ENCODE measurements at regions not wholly inside any gene's neighbourhood (a gene's known extent, or its start where the extent isn't known, plus 50 kb on each side); places are given as distances from the start of the nearest gene placed in this dataset.

DNA sequence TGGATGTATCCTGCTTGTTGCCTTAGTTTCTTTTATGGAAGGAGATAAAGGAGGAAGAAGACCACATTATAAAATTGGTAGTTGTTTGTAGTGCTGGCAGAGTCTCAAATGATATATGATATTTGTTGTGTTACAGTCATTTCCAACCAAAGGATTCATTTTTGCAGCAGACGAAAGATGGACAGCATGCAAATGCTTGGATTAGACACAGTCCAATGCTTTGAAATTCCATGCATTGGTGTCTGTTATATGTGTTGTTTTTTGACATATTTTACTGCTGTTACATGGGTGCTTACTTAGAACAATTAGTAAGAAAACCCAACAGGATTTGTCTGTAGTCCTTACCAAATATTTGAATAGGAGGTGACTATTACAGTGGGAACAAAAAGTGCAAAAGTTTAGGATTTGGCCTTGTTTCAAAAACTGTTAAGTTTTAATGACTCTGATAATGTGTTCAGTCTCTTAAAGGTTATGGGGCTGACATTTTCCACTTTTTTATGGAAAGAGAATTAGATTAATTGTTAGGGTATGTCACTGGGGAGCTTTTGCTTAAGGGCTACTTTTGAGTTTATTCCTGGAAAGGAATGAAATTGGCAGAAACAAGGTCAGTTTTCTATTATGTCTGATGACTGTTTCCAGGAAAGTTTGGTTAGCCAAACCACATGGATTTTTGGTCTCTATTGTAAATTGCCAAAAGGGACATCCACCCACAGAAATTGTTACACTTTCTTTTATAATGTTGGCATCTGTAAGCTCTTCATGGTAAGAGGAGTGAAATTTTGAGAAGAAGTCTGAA lies 229.4 kb upstream of the MMADHC start:
- peaks cover 6% of the 10 kb centered on the region for H3K4me1 Mint-ChIP-seq (ENCODE audit: low read depth)
- H3K9me3 Mint-ChIP-seq (ENCODE audit: low read depth) = peaks cover 4% of the 10 kb centered on the region
- DNase-seq (ENCODE audit: low spot score, unreplicated experiment) = no peak
- H3K27me3 Mint-ChIP-seq = no peaks in the 10 kb centered on the region
- TF ChIP-seq, protein P1, sequence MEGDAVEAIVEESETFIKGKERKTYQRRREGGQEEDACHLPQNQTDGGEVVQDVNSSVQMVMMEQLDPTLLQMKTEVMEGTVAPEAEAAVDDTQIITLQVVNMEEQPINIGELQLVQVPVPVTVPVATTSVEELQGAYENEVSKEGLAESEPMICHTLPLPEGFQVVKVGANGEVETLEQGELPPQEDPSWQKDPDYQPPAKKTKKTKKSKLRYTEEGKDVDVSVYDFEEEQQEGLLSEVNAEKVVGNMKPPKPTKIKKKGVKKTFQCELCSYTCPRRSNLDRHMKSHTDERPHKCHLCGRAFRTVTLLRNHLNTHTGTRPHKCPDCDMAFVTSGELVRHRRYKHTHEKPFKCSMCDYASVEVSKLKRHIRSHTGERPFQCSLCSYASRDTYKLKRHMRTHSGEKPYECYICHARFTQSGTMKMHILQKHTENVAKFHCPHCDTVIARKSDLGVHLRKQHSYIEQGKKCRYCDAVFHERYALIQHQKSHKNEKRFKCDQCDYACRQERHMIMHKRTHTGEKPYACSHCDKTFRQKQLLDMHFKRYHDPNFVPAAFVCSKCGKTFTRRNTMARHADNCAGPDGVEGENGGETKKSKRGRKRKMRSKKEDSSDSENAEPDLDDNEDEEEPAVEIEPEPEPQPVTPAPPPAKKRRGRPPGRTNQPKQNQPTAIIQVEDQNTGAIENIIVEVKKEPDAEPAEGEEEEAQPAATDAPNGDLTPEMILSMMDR (IDR thresholded peaks at IDR 0.05; ENCODE audit: unreplicated experiment) = no peak
- H3K36me3 Mint-ChIP-seq (ENCODE audit: insufficient read depth) = no peaks in the 10 kb centered on the region
- no peak overlapping the region for H3K27ac Mint-ChIP-seq
- H3K4me3 Mint-ChIP-seq (ENCODE audit: low read depth) = no peak overlapping the region

DNA sequence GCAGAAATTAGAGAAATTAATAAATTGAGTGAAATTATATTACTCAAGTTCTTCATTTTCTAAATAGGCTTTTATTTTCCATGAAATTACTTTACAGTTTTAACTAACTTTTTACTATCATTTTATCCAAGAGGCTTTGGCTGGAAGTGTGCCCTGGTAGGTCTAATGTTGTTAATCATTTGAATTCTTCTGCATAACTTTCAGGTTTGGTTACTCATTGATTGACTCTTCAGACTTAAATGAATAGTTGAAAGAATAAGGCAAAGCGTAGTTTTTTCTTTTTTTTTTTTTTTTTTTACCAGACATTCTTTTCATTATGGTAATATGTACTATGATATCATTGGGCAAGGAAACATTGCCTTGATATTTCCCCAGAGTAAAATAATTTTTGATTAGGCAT lies 228.4 kb upstream of the MMADHC start:
- Mint-ChIP-seq H3K27ac (no peak overlapping the region), H3K27me3 (no peaks in the 10 kb centered on the region), H3K4me1 (ENCODE audit: low read depth) (peaks cover 6% of the 10 kb centered on the region), H3K9me3 (ENCODE audit: low read depth) (peaks cover 8% of the 10 kb centered on the region), H3K4me3 (ENCODE audit: low read depth) (no peak overlapping the region), H3K36me3 (ENCODE audit: insufficient read depth) (no peaks in the 10 kb centered on the region)
- TF ChIP-seq, protein P1 (IDR thresholded peaks at IDR 0.05; ENCODE audit: unreplicated experiment) = no peak
- DNase-seq (ENCODE audit: low spot score, unreplicated experiment) = no peak

DNA sequence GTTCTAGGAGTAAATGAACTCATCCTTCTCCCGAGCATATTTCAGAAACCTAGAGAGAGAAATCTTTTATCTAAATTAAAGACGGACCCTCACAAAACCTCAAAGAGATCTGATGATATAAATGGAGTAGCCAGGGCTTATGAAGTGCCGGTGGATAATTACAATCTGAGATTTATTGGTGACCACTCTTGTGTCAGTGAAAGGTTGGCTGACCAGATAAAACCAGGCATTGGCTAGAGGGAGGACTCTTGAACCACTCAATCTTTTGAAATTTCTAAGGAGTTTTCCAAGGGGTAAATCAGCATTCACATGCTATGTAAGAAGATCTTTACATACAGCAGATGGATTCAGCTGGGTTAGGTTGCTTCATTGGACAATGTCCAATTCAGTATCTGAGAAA lies 227.3 kb upstream of the MMADHC start:
- Mint-ChIP-seq H3K36me3 (ENCODE audit: insufficient read depth) (no peaks in the 10 kb centered on the region), H3K27ac (no peak overlapping the region), H3K4me1 (ENCODE audit: low read depth) (peaks cover 6% of the 10 kb centered on the region), H3K4me3 (ENCODE audit: low read depth) (no peak overlapping the region), H3K27me3 (no peaks in the 10 kb centered on the region), H3K9me3 (ENCODE audit: low read depth) (peaks cover 8% of the 10 kb centered on the region)
- no peak for DNase-seq (ENCODE audit: low spot score, unreplicated experiment)
- TF ChIP-seq, protein P1 (IDR thresholded peaks at IDR 0.05; ENCODE audit: unreplicated experiment) = no peak

DNA sequence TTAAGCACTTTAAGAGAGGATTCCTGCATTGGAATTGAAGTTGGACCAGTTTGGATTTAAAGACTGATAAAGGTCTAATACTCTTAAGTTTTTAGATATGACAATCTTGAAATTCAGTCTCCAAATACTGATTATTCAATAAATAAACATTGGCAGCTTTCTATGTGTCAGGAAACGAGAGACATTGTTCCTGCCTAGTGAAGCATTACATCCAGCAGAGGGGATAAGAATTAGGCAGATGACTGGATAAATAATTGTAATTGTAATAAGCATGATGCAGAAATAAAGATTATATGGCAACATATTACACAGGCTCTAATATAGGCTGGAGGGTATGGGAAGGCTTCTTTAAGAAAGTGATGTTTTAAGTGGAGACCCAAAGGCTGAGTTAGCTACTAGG lies 226.5 kb upstream of the MMADHC start:
- H3K4me1 Mint-ChIP-seq (ENCODE audit: low read depth) = no peaks in the 10 kb centered on the region
- no peak overlapping the region for H3K4me3 Mint-ChIP-seq (ENCODE audit: low read depth)
- DNase-seq (ENCODE audit: low spot score, unreplicated experiment) = no peak
- H3K27me3 Mint-ChIP-seq = no peaks in the 10 kb centered on the region
- no peaks in the 10 kb centered on the region for H3K36me3 Mint-ChIP-seq (ENCODE audit: insufficient read depth)
- no peak overlapping the region for H3K27ac Mint-ChIP-seq
- TF ChIP-seq, protein P1 (IDR thresholded peaks at IDR 0.05; ENCODE audit: unreplicated experiment) = no peak
- peaks cover 8% of the 10 kb centered on the region for H3K9me3 Mint-ChIP-seq (ENCODE audit: low read depth)

DNA sequence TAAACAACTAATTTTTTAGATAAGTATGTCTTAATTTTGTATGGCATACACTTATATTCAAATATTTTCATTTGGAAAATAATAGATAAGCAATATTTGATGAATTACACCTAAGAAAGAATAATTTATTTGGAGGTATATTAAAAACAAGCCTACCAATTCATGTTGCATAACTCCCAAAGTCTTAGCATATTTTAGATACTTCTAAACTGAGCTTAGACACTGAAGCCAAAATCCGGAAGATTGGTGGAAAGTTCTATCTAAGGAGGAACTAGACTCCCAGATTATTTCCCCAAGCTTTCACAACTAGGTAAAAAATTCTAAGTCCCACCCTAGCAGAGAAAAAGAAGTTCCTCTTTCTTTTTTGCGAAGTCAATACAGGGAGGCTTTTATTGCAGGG lies 221.0 kb upstream of the MMADHC start:
- Mint-ChIP-seq H3K27ac (no peak overlapping the region), H3K4me1 (ENCODE audit: low read depth) (no peaks in the 10 kb centered on the region), H3K36me3 (ENCODE audit: insufficient read depth) (no peaks in the 10 kb centered on the region), H3K27me3 (no peaks in the 10 kb centered on the region), H3K4me3 (ENCODE audit: low read depth) (no peak overlapping the region), H3K9me3 (ENCODE audit: low read depth) (peaks cover 5% of the 10 kb centered on the region)
- no peak for DNase-seq (ENCODE audit: low spot score, unreplicated experiment)
- TF ChIP-seq, protein P1 (IDR thresholded peaks at IDR 0.05; ENCODE audit: unreplicated experiment) = no peak
